A673 (cell line): ENCODE measurements at regions not wholly inside any gene's neighbourhood (a gene's known extent, or its start where the extent isn't known, plus 50 kb on each side); places are given as distances from the start of the nearest gene placed in this dataset.

Experiments used
- CTCF ChIP-seq: fragments of 300-800, 200-600 bp; sonication (generic); conservative IDR thresholded peaks from 2 replicates; pipeline ENCODE4 v1.5.1; 2017; ENCODE audit warnings: low read depth, mild to moderate bottlenecking, antibody characterized with exemption, low read length, moderate library complexity, mixed read lengths
- EZH2 ChIP-seq: fragments of 200-600 bp; sonication (generic); IDR thresholded peaks from 2 replicates; pipeline ENCODE4 v1.6.1; 2017; ENCODE audit warnings: borderline replicate concordance, low read depth, mild to moderate bottlenecking, mixed read lengths, antibody characterized with exemption, low read length; ENCODE audit not compliant: poor library complexity, severe bottlenecking

GRCh38 chr1:223012938-223013337, 130.1 kb downstream of the TLR5 start:
- TF ChIP-seq CTCF (no peak), EZH2 (no peak)
